ENCODE measurements at regions not wholly inside any gene's neighbourhood (a gene's known extent, or its start where the extent isn't known, plus 50 kb on each side); places are given as distances from the start of the nearest gene placed in this dataset.

DNA sequence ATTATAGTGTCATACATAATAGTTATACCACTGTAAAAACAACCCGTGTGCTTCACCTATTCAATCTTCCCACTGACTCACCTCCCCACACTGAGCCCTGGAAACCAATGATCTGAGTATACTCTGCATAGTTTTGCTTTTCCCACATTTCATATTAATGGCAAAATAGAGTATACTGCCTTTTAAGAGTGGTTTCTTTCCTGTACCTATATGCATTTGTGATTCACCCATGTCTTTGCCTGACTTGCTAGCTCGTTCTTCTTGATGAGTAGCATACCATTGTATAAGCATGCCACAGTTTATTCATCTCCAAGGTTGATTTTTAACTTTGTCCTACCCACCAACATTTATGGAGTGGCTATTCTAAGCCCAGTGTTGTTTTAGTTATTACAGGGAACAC is 686.4 kb downstream of the PLCL1 start:
- DNase-seq: no peak

DNA sequence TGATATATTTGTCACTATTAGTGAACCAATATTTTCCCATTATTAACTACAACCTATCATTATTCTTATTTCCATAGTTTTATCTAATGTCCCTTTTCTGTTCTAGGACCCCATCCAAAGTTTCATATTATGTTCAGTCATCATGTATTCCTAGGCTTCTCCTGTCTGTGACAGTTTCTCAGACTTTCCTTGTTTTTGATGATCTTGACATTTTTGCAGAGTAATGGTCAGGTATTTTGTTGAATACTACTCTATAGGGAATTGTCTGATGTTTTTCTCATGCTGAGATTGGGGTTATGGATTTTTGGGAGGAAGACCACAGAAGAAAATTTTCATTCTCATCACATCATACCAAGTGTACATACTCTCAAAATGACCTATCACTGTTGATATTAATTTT is 684.6 kb downstream of the PLCL1 start:
- DNase-seq: no peak

DNA sequence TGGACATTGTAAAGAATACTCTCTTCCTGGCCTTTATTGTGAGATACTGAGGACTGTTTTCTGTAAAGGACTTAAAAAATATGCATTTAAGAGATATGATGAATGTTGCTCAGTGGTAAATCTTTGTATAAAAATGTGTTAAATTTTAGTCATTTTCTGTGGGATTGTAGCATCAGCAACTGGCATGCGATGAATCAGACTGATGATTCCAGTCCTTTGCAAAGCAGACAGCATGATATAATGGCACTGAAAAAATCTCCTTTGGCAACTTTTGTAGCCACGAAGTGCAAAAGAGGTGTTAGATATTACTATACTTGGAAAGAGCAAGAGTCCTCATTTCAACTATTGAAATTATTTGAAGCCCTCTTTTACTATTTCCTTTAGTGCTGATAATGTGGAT is 678.7 kb downstream of the PLCL1 start:
- DNase-seq: peak; percentile 0

DNA sequence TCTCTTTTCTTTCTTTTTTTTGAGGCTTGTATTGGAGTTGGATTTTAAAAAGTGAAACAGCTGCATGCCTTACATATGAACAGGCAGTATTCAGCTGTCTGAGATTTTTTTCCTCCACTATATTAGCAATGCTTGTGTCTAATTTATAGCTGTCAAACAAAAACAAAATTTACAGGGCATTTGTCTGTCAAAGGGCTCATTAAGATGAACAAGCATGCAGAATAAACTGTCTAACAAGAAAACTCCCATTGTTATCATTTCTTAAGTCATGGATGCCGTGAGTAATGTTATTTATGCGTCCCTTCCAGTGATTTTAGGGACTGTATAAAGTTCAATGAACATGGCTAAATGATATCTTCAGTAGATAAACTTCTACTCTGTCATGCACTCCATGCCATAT is 674.7 kb downstream of the PLCL1 start:
- no peak for DNase-seq

DNA sequence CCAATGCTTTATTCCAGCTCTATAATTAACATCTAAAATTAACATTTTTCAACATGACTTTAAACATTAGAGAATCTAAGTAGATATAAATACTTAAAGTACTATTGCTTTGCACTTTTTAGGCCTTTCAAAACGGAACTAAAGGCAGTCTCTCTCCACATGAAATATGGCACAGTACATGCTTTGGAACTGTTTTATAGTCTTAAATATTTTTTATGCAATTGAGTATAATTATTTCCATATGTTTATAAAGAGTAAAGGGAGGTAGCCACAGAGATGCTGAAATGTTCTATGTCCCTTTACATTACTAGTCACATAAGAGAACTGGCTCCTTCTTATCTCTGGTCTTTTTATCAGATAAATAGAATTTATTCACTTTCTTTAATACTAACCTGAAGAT is 674.0 kb downstream of the PLCL1 start:
- DNase-seq: no peak

DNA sequence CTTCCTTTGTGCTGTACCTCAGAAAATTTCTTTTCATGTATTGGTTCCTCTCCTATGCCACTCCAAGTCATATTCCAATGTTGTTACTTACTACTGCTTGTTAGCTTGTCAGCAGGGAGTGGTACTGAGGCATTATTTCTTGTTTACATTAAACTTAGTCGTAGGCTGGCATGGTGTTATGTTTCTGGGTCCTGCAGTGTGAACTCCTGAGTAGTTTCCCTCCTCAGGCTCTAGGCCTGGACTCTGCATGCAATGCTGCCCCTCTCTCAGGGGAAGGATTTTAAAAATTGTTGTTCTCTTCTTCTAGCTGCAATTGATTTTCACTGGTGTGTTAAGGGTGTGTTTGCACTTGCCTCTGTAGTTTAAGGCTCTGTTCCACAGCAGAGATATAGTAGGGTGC is 671.6 kb downstream of the PLCL1 start:
- no peak for DNase-seq

DNA sequence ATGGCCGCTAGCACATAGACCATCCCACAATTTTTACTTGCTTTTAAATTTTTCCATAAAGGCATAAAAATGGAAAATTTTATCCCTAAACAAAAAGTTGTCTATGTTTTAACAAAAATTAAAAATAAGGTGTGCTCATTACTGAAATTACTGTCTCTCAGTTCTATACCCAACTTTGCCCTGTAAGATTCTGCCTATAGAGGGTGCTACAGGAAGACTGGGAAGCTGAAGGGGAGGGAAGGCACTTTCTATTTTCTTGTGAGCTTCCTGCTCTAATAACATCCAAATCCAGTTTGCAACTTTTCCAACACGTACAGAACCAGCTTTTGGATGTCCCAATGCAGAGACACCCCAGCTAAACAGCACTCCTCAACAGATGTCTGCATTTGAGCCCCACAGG is 666.9 kb downstream of the PLCL1 start:
- DNase-seq: no peak

DNA sequence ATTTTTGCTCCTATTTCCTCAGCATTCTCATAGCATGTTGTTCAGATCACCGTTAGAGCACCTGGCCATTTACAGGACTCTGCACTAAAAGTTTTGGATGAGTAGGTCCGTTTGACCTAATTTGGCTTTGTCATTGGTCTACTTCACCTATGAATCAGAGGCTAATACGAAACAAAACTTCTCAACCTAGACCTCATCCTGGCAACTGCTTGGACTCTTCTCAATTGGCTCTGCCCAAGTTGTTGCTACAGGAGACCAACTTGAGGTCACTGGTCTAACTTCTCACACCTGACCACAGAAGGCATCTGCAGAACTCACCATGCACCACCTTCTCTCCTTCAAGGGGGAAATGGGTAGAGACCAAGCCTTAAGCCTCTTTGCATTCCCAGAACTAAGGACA is 663.7 kb downstream of the PLCL1 start:
- DNase-seq: no peak

DNA sequence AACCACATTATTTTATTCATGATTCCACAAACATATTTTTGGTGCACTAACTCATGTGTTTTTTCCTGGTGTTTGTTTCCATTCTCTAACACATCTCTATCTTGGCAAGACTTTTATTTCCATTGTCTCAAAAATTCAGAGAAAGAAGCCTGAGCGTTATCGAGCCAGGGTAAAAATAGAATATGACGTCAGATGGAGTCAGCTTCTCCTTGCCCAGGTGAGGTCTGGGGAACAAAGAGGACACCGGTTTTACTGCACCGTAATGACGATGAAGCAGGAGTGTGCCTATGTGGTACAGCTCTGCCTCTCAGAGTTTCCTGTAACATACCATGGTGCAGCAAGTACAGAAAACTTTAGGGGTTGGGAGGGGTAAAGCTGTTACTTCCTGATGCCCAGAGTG is 661.6 kb downstream of the PLCL1 start:
- no peak for DNase-seq

DNA sequence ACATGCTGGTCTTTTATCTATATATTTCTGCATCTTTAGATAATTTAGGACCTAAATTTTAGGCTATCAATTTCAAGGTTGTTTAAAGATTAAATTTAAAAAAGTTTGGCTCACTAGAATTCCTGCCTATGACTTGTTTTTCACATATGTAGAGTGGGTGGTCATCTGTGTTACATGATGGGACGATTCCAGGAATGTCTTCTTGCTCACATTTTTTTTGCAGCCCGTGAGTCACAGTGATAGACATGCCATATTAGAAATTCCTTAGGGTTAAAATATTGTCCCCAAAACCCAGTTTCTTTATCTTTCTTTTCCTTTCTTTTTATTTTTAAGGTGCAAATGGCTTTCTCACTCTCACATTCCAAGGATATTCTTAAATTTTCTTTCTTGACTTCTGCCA is 652.0 kb downstream of the PLCL1 start:
- DNase-seq: no peak

DNA sequence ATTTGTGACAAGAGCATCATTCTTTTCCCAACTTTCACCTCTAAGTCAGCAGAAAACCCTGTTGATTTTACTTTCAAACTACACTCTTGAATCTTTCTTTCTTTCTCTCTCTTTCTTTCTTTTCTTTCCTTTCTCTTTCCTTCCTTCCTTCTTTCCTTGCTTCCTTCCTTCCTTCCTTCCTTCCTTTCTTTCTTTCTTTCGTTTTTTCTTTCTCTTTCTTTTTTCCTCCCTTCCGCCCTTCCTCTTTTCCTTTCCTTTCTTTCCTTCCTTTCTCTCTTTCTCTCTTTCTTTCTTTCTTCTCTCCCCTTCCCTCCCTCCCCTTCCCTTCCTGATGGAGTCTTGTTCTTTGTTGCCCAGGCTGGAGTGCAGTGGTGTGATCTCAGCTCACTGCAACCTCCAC is 649.5 kb downstream of the PLCL1 start:
- DNase-seq: no peak

DNA sequence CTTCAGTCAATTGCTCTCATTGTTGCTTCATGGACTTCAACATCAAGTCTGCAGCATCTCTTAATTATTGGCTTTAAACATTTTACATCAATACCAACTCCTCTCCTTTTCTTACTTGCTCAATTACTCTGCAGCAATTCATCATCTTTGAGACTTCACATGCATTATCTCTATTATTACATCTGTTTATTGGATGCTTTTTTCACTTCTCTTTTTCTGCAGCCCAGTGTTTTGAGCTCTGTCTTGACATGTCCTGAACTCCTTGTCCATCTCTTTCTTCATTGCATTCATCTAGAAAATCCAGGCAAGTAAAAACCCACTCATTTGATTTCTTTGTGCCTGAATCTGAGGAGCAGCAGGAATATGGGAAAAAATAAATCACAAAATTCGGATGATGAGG is 647.9 kb downstream of the PLCL1 start:
- DNase-seq: no peak

DNA sequence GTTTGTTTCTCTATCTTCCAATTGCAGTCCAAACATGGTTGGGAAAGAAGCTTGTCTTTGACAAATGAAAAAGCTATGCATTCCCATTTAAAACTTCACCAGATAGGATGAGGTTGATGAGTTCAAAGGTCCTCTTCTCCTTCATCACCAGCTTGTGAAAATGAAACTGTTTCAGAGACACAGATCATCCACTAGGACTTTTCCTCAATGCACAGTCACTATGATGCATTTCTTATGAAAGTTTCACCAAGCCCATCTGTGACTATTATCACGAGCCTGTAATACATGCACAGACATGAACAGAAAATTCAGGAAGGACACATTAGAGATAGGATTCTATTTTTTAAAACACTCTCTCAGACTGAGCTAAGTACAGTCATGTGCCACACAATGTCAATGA is 644.4 kb downstream of the PLCL1 start:
- no peak for DNase-seq

DNA sequence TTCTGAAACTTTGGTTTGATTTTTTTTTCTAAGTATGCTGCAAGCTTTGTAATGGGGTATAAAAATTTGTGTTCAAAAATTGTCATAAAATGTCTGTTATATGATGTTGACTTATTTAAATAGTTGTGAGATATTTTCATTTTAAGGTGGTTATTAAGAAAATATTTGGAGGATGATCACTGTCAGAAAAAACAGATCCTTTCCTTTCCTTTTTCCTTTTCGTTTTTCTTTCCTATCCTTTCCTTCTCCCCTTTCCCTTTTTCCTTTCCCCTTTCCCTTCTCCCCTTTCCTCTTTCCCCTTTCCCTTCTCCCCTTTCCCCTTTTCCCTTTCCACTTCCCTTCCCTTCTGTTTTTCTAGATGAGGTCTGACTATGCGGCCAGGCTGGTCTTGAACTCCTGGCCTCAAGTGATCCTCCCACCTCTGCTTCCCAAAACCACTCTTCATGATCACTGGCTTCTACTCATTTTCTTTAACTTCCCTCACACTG is 640.5 kb downstream of the PLCL1 start:
- no peak for DNase-seq

DNA sequence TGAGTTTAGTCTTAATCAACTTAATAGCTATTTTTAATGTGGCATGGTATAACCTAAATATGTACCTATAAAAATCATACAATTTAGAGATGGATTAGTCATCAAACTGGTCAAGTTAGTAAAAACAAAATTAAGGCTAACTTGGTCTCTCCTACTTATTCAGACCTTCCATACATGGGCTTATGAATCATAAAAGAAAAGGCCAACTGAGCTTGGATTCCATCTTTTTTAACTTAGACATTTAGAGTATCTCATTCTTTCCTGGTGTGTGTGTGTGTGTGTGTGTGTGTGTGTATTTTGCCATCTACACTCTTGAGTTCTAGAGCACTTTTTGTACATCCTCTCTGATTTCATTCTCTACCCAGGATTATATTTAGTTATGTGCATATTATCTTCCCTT is 637.5 kb downstream of the PLCL1 start:
- no peak for DNase-seq

DNA sequence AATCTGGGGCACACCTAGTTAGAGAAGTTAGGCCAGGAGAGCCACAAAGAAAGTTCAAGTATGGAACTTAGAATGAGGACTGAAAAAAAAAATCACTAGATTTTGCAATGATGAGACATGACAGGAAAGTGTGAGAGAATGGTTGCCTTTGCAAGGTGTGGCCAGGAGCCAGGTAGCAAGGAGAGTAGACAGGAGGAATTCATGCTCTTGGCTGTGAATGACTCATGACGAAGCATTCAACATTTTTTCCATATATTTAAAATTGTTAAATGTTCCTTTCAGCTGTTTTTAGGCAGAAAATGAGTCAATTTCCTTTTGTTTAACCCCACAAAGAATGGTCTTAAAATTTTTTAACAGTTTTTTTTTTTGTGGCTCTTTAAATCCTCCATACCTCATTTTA is 636.9 kb downstream of the PLCL1 start:
- DNase-seq: no peak

DNA sequence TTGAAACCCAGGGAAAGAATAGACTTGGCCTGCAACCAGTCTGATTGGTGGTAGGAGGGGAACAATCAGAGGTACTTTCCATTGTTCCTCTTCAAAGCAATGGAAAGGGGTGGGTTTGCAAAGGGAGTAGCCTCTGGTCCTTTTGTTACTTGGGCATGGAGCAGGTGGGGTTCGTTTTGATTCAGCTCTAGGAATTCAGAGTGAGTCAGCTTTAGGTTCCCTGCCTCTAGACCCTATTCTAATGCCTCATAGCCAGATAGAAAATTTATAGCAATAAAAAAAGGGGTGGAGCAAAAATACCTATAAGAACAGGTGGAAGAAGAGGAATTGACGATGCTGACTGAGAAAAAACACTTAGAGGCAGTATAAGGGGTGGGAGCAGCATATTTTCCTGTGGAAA is 636.4 kb downstream of the PLCL1 start:
- no peak for DNase-seq

DNA sequence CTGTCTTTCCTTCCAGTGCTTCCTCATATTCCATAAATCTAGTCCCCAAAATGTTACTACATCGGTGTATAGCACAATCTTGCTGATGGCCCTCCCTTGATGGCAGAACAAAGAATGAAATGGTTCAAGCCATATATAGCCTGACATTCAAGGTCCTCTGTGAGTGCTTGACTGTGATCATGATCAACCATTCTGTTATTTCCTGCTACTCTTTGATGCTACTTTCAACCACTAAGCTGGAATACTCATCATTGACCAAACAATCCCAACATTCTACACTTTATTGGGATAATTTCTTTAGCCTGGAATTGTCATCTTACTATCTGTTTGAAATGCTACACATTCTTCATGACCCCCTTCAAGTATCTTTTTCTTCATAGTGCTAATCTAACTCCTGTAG is 633.9 kb downstream of the PLCL1 start:
- DNase-seq: no peak

DNA sequence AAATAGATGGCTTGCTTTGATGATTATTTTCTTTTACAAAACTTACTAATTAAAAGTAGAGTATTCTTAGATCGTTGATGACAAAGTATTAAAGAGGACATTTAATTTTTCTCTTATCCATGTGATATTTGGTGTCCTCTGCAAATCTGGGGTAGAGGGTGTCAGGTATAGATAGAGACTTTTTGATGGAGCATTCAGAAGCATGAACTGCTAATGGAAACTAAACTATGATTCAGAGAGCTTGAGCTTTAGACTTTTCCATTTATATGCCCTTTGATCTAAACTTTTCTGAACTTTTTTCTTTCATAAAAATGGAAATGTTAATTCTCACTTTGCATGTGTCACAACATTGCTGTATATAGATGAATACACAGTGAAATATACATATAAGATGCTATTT is 619.7 kb downstream of the PLCL1 start:
- DNase-seq: no peak

DNA sequence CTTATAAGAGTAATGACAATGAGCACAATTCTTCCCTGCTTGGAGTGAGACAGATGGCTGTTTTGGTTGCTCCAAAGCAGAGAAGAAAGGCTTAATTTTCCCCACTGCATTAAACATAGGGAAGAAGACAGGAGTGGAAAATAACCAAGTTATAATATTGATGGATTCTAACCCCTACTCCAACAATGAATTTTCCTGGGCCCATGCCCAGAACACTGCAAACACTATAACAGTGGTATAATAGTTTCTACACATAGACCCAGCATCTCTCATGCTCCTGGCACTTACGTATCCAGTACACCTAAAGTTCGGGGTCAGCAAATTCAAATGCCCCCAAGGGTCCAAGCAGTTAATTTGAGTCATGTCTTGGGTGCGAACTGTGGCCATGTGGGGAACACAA is 613.4 kb downstream of the PLCL1 start:
- no peak for DNase-seq

DNA sequence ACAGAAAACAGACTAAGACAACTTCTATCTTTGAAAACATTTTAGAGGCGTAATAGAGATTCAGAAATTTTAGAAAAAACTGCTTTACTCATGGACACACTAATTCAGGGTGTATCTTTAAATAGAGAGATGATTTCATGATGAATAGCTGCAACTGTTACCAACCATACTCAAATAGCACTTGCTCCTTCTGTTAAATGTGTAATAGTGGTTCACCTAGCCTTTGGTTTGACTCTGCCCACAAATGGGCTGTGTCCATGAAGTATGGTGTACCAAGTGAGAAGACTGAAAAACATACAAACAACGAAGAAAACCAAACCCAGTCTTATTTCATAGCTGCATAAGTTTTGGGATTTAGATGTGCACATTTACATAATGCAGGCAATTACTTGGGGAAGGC is 610.6 kb downstream of the PLCL1 start:
- no peak for DNase-seq

DNA sequence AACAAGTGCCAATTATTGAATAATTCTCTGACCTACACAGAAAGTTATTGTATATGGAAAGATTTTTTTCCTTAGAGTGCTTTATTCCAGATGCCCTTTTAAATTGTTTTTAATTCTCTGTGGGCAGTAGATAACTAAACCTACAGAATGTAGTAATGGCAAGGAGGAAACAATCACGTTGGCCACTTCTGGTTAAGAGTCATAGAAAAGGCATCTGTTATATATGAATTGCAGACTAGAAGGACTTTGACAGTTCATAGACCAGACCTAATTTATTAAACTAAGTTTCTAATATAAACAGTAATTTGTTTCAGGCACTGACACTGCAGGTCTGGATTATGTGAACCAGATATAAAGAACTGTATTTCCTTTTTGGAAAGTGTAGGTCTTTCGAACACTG is 607.5 kb downstream of the PLCL1 start:
- no peak for DNase-seq

DNA sequence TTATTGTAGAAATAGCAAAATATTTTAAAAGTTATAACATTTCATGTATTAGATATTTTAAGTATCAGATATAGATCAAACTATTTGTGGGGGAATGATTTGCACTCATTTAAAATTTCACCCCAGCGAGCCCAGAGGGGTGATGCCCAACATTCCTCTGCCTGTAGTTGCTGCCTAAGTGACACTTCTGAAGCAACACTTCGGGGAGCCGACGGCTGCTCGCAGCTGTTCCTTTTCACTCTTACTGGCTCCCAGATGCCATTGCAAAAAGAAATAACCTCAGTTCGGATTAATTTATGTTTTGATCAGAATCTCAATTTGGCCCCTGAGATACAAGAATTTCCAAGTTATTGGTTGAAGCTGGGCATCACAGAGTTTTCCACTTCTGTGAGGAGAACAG is 603.8 kb downstream of the PLCL1 start:
- DNase-seq: no peak

DNA sequence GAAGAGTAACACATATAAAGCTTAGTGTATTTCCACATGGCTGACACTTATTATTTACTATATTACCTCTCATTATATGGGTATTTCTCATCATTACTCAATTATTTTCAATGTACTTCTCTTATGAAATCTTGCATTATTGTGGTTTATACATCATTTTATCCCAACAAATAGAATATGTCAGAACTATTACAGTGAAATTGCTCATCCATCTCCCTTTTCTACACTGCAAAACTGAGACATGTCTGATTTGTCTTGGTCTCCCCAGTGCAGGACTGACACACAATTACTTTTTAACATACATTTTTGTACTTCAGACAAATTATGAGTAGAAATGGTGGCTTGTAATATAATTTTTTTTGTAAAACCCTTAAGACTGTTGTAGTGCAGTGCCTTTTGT is 600.9 kb downstream of the PLCL1 start:
- DNase-seq: no peak

DNA sequence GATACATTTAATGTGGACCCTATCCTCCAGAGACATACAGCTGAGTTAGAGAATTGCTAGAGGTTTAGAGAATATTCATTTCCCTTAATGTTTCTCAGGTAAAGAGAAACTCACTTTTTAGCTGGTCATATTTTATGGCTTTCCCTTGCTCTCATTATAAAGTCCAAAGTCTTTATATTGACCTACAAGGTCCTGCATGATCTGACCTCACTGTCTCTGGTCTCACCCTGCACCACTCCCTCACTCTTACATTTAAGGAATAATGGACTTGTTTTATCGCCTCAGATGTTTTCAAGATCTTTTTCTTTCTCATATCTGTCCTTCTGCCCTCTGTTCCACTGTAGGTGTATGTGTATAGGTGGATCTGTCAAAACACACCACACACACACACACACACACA is 597.3 kb downstream of the PLCL1 start:
- no peak for DNase-seq

DNA sequence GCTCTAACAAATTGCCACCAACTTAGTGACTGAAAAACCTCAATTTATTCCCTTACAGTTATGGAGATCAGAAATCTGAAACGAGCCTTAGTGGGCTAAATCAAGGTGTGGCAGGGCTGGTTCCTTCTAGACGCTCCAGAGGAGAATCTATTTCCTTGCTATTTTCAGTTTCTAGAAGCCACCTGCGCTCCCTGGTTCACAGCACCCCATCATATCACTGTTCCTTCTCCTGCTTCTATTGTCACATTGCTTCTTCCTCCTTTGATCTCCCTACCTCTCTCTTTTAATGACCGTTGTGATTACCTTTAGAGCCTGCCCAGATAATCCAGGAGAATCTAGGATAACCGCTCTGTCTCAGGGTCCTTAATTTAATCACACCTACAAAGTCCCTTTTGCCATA is 596.6 kb downstream of the PLCL1 start:
- no peak for DNase-seq

Measured in occipital lobe (tissue), 1 donor.